ENCODE measurements at regions not wholly inside any gene's neighbourhood (a gene's known extent, or its start where the extent isn't known, plus 50 kb on each side); places are given as distances from the start of the nearest gene placed in this dataset.

GRCh38 chr18:22608847-22609246 lies 191.1 kb upstream of the CTAGE1 start:
- H3K4me3 ChIP-seq (ENCODE audit: insufficient read depth, low read depth, low read length): no peak overlapping the region
- H3K4me1 ChIP-seq (ENCODE audit: control insufficient read depth, insufficient read depth, low read length): no peaks in the 10 kb centered on the region
- H3K27ac ChIP-seq (ENCODE audit: insufficient read depth, low read depth, low read length, poor library complexity, severe bottlenecking): no peak overlapping the region
- WGBS, 2 experiments: 90 to 97% methylated on average over 1 of the region's 1 CpG
- H3K27me3 ChIP-seq (ENCODE audit: control insufficient read depth, insufficient read depth, low read length, poor library complexity, severe bottlenecking): no peaks in the 10 kb centered on the region
- H3K9me3 ChIP-seq (ENCODE audit: control insufficient read depth, low read length): no peaks in the 10 kb centered on the region
- no peaks in the 10 kb centered on the region for H3K36me3 ChIP-seq (ENCODE audit: control insufficient read depth, insufficient read depth, low read length)

- WGBS, 2 experiments: 67 to 72% methylated on average over 5 of the region's 5 CpGs
- H3K9me3 ChIP-seq (ENCODE audit: control insufficient read depth, low read length): no peaks in the 10 kb centered on the region
- H3K36me3 ChIP-seq (ENCODE audit: control insufficient read depth, insufficient read depth, low read length): no peaks in the 10 kb centered on the region
- no peak overlapping the region for H3K27ac ChIP-seq (ENCODE audit: insufficient read depth, low read depth, low read length, poor library complexity, severe bottlenecking)
- H3K4me1 ChIP-seq (ENCODE audit: control insufficient read depth, insufficient read depth, low read length): no peaks in the 10 kb centered on the region
- no peak overlapping the region for H3K4me3 ChIP-seq (ENCODE audit: insufficient read depth, low read depth, low read length)
- no peaks in the 10 kb centered on the region for H3K27me3 ChIP-seq (ENCODE audit: control insufficient read depth, insufficient read depth, low read length, poor library complexity, severe bottlenecking)
Measured at GRCh38 chr18:22609642-22610041, 191.9 kb upstream of the CTAGE1 start.

GRCh38 chr18:22613058-22613690 lies 195.5 kb upstream of the CTAGE1 start:
- Histone ChIP-seq H3K9me3 (ENCODE audit: control insufficient read depth, low read length) (no peaks in the 10 kb centered on the region), H3K27me3 (ENCODE audit: control insufficient read depth, insufficient read depth, low read length, poor library complexity, severe bottlenecking) (no peaks in the 10 kb centered on the region), H3K36me3 (ENCODE audit: control insufficient read depth, insufficient read depth, low read length) (no peaks in the 10 kb centered on the region), H3K4me3 (ENCODE audit: insufficient read depth, low read depth, low read length) (no peak overlapping the region), H3K4me1 (ENCODE audit: control insufficient read depth, insufficient read depth, low read length) (no peaks in the 10 kb centered on the region), H3K27ac (ENCODE audit: insufficient read depth, low read depth, low read length, poor library complexity, severe bottlenecking) (no peak overlapping the region)
- WGBS, 2 experiments: 92% methylated on average over 18 of the region's 18 CpGs

GRCh38 chr18:22613788-22614187 lies 196.1 kb upstream of the CTAGE1 start:
- WGBS, 2 experiments: 95 to 100% methylated on average over 1 to 3 of the region's 3 CpGs
- Histone ChIP-seq H3K27ac (ENCODE audit: insufficient read depth, low read depth, low read length, poor library complexity, severe bottlenecking) (no peak overlapping the region), H3K4me3 (ENCODE audit: insufficient read depth, low read depth, low read length) (no peak overlapping the region), H3K27me3 (ENCODE audit: control insufficient read depth, insufficient read depth, low read length, poor library complexity, severe bottlenecking) (no peaks in the 10 kb centered on the region), H3K4me1 (ENCODE audit: control insufficient read depth, insufficient read depth, low read length) (no peaks in the 10 kb centered on the region), H3K36me3 (ENCODE audit: control insufficient read depth, insufficient read depth, low read length) (no peaks in the 10 kb centered on the region), H3K9me3 (ENCODE audit: control insufficient read depth, low read length) (no peaks in the 10 kb centered on the region)

- Histone ChIP-seq H3K4me3 (ENCODE audit: insufficient read depth, low read depth, low read length) (no peak overlapping the region), H3K36me3 (ENCODE audit: control insufficient read depth, insufficient read depth, low read length) (no peaks in the 10 kb centered on the region), H3K27me3 (ENCODE audit: control insufficient read depth, insufficient read depth, low read length, poor library complexity, severe bottlenecking) (no peaks in the 10 kb centered on the region), H3K27ac (ENCODE audit: insufficient read depth, low read depth, low read length, poor library complexity, severe bottlenecking) (no peak overlapping the region), H3K9me3 (ENCODE audit: control insufficient read depth, low read length) (no peaks in the 10 kb centered on the region), H3K4me1 (ENCODE audit: control insufficient read depth, insufficient read depth, low read length) (no peaks in the 10 kb centered on the region)
- WGBS, 2 experiments: 98 to 100% methylated on average over 1 to 3 of the region's 5 CpGs
Measured at GRCh38 chr18:22623513-22623912, 205.8 kb upstream of the CTAGE1 start.

- WGBS, 2 experiments: 100% methylated on average over 2 of the region's 2 CpGs
- H3K27me3 ChIP-seq (ENCODE audit: control insufficient read depth, insufficient read depth, low read length, poor library complexity, severe bottlenecking): no peaks in the 10 kb centered on the region
- H3K4me3 ChIP-seq (ENCODE audit: insufficient read depth, low read depth, low read length): no peak overlapping the region
- H3K27ac ChIP-seq (ENCODE audit: insufficient read depth, low read depth, low read length, poor library complexity, severe bottlenecking): no peak overlapping the region
- no peaks in the 10 kb centered on the region for H3K9me3 ChIP-seq (ENCODE audit: control insufficient read depth, low read length)
- H3K36me3 ChIP-seq (ENCODE audit: control insufficient read depth, insufficient read depth, low read length): no peaks in the 10 kb centered on the region
- H3K4me1 ChIP-seq (ENCODE audit: control insufficient read depth, insufficient read depth, low read length): no peaks in the 10 kb centered on the region
Measured at GRCh38 chr18:22624176-22624575, 206.5 kb upstream of the CTAGE1 start.

GRCh38 chr18:22625406-22625805 lies 207.7 kb upstream of the CTAGE1 start:
- H3K27me3 ChIP-seq (ENCODE audit: control insufficient read depth, insufficient read depth, low read length, poor library complexity, severe bottlenecking): no peaks in the 10 kb centered on the region
- no peaks in the 10 kb centered on the region for H3K4me1 ChIP-seq (ENCODE audit: control insufficient read depth, insufficient read depth, low read length)
- no peaks in the 10 kb centered on the region for H3K36me3 ChIP-seq (ENCODE audit: control insufficient read depth, insufficient read depth, low read length)
- H3K9me3 ChIP-seq (ENCODE audit: control insufficient read depth, low read length): no peaks in the 10 kb centered on the region
- WGBS, 2 experiments: 89 to 94% methylated on average over 2 of the region's 2 CpGs
- H3K4me3 ChIP-seq (ENCODE audit: insufficient read depth, low read depth, low read length): no peak overlapping the region
- H3K27ac ChIP-seq (ENCODE audit: insufficient read depth, low read depth, low read length, poor library complexity, severe bottlenecking): no peak overlapping the region

GRCh38 chr18:22626771-22627170 lies 209.1 kb upstream of the CTAGE1 start:
- no peaks in the 10 kb centered on the region for H3K36me3 ChIP-seq (ENCODE audit: control insufficient read depth, insufficient read depth, low read length)
- H3K4me3 ChIP-seq (ENCODE audit: insufficient read depth, low read depth, low read length): no peak overlapping the region
- H3K27me3 ChIP-seq (ENCODE audit: control insufficient read depth, insufficient read depth, low read length, poor library complexity, severe bottlenecking): no peaks in the 10 kb centered on the region
- H3K27ac ChIP-seq (ENCODE audit: insufficient read depth, low read depth, low read length, poor library complexity, severe bottlenecking): no peak overlapping the region
- H3K4me1 ChIP-seq (ENCODE audit: control insufficient read depth, insufficient read depth, low read length): no peaks in the 10 kb centered on the region
- H3K9me3 ChIP-seq (ENCODE audit: control insufficient read depth, low read length): no peaks in the 10 kb centered on the region
- 83 to 92% methylated on average over 2 of the region's 3 CpGs for WGBS, 2 experiments

- H3K36me3 ChIP-seq (ENCODE audit: control insufficient read depth, insufficient read depth, low read length): no peaks in the 10 kb centered on the region
- no peaks in the 10 kb centered on the region for H3K4me1 ChIP-seq (ENCODE audit: control insufficient read depth, insufficient read depth, low read length)
- no peak overlapping the region for H3K27ac ChIP-seq (ENCODE audit: insufficient read depth, low read depth, low read length, poor library complexity, severe bottlenecking)
- no peaks in the 10 kb centered on the region for H3K27me3 ChIP-seq (ENCODE audit: control insufficient read depth, insufficient read depth, low read length, poor library complexity, severe bottlenecking)
- 100% methylated on average over 1 of the region's 1 CpG; no CpG with 5 or more reads in 1 of the 2 experiments for WGBS, 2 experiments
- no peak overlapping the region for H3K4me3 ChIP-seq (ENCODE audit: insufficient read depth, low read depth, low read length)
- no peaks in the 10 kb centered on the region for H3K9me3 ChIP-seq (ENCODE audit: control insufficient read depth, low read length)
Measured at GRCh38 chr18:22627506-22627905, 209.8 kb upstream of the CTAGE1 start.

GRCh38 chr18:22628795-22629510 lies 211.2 kb upstream of the CTAGE1 start:
- Histone ChIP-seq H3K4me1 (ENCODE audit: control insufficient read depth, insufficient read depth, low read length) (no peaks in the 10 kb centered on the region), H3K9me3 (ENCODE audit: control insufficient read depth, low read length) (no peaks in the 10 kb centered on the region), H3K4me3 (ENCODE audit: insufficient read depth, low read depth, low read length) (no peak overlapping the region), H3K27ac (ENCODE audit: insufficient read depth, low read depth, low read length, poor library complexity, severe bottlenecking) (no peak overlapping the region), H3K36me3 (ENCODE audit: control insufficient read depth, insufficient read depth, low read length) (no peaks in the 10 kb centered on the region), H3K27me3 (ENCODE audit: control insufficient read depth, insufficient read depth, low read length, poor library complexity, severe bottlenecking) (no peaks in the 10 kb centered on the region)
- 81 to 91% methylated on average over 11 to 13 of the region's 14 CpGs for WGBS, 2 experiments
